DOHH2 (cell line): ENCODE measurements at regions not wholly inside any gene's neighbourhood (a gene's known extent, or its start where the extent isn't known, plus 50 kb on each side); places are given as distances from the start of the nearest gene placed in this dataset.

Experiments used
- H3F3A ChIP-seq: fragments of 200-600 bp; sonication (generic), shearing (Covaris generic); 2 replicates; pipeline ENCODE4 v1.6.0; 2016; ENCODE audit warnings: antibody characterized with exemption, mild to moderate bottlenecking; ENCODE audit not compliant: control insufficient read depth, insufficient read depth
- H3K27ac ChIP-seq: fragments of 200-600 bp; sonication (generic); 2 replicates; pipeline ENCODE4 v1.5.1; 2014; ENCODE audit warnings: low read depth, mild to moderate bottlenecking, low read length, moderate library complexity
- H3K27me3 ChIP-seq: fragments of 200-600 bp; sonication (generic); 2 replicates; pipeline ENCODE4 v1.6.1; 2014; ENCODE audit warnings: mild to moderate bottlenecking, low read length, mixed read lengths; ENCODE audit not compliant: control insufficient read depth
- H3K36me3 ChIP-seq: fragments of 200-600 bp; sonication (generic); 2 replicates; pipeline ENCODE4 v1.6.1; 2014; ENCODE audit warnings: mild to moderate bottlenecking, low read length, moderate library complexity, mixed read lengths; ENCODE audit not compliant: control insufficient read depth
- H3K4me1 ChIP-seq: fragments of 200-600 bp; sonication (generic); 2 replicates; pipeline ENCODE4 v1.6.1; 2014; ENCODE audit warnings: mild to moderate bottlenecking, low read length, mixed read lengths; ENCODE audit not compliant: control insufficient read depth
- H3K4me2 ChIP-seq: fragments of 200-600 bp; sonication (generic); 2 replicates; pipeline ENCODE4 v1.6.0; 2014; ENCODE audit warnings: mild to moderate bottlenecking, low read length, moderate library complexity
- H3K4me3 ChIP-seq: fragments of 200-600 bp; sonication (generic); 2 replicates; pipeline ENCODE4 v1.5.1; 2014; ENCODE audit warnings: mild to moderate bottlenecking, low read length, mixed read lengths
- H3K79me2 ChIP-seq: fragments of 200-600 bp; sonication (generic); 2 replicates; pipeline ENCODE4 v1.6.1; 2014; ENCODE audit warnings: mild to moderate bottlenecking, low read length, mixed read lengths; ENCODE audit not compliant: control insufficient read depth
- H3K9me2 ChIP-seq: fragments of 200-600 bp; sonication (generic); replicated peaks from 2 replicates; pipeline ENCODE4 v1.6.1; 2014; ENCODE audit warnings: mild to moderate bottlenecking, low read length, mixed read lengths; ENCODE audit not compliant: control insufficient read depth
- H3K9me3 ChIP-seq: fragments of 200-600 bp; sonication (generic); 2 replicates; pipeline ENCODE4 v1.6.1; 2014; ENCODE audit warnings: antibody characterized with exemption, low read length, mixed read lengths; ENCODE audit not compliant: control insufficient read depth, insufficient read depth
- H4K20me1 ChIP-seq: fragments of 200-600 bp; sonication (generic); 2 replicates; pipeline ENCODE4 v1.6.0; 2014; ENCODE audit warnings: low read depth, mild to moderate bottlenecking, antibody characterized with exemption, low read length, moderate library complexity; ENCODE audit not compliant: control insufficient read depth, insufficient read depth
- CTCF ChIP-seq: fragments of 200-600 bp; sonication (generic); IDR thresholded peaks from one replicate; pipeline ENCODE4 v1.5.1; 2014; ENCODE audit warnings: antibody characterized with exemption, mild to moderate bottlenecking, low read depth, low read length; ENCODE audit not compliant: poor library complexity, severe bottlenecking
- EZH2phosphoT487 ChIP-seq: fragments of 200-600 bp; sonication (generic); IDR thresholded peaks from 2 replicates; pipeline ENCODE4 v1.6.1; 2017; ENCODE audit warnings: borderline replicate concordance, mild to moderate bottlenecking, antibody characterized with exemption, low read length, moderate library complexity, mixed read lengths

DNA sequence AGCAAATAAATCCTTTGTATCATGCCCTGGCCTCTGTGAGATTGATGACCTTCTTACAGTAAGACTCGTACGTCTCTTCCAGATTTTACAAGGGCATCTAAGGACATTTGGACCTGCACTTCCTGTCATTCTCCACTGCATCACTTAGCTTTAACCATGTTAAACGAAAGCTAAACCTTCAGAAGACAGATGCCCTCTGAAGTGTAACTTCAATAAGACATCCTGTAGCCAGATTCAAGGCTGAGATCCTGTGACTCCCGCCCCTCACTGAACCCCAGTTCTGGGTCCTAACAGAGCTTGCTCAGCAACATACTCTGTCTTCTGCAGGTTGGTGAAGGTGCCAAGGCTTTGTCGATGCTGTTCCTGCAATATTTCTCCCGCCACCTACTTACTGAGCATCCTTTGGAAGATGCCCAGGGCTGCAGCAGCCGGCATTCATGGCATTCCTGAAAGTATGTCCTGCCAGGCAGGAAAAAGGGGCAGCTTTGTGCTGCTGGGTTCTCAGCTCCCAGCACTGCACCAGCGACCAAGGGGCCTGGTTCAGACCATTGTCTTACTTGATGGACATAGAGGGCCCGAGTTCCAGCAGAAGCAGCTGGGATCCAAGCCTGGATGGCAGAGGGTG, 131.1 kb downstream of the AXIN2 start:
- no peaks in the 10 kb centered on the region for H3F3A ChIP-seq
- H4K20me1 ChIP-seq, result no peaks in the 10 kb centered on the region
- H3K27ac ChIP-seq, result no peak overlapping the region
- H3K4me2 ChIP-seq, result no peak overlapping the region
- H3K4me3 ChIP-seq, result no peak overlapping the region
- H3K4me1 ChIP-seq, result no peaks in the 10 kb centered on the region
- H3K27me3 ChIP-seq, result no peaks in the 10 kb centered on the region
- no peak for TF ChIP-seq EZH2phosphoT487
- TF ChIP-seq CTCF, result no peak
- H3K79me2 ChIP-seq, result no peaks in the 10 kb centered on the region
- H3K36me3 ChIP-seq, result no peaks in the 10 kb centered on the region
- peaks cover 14% of the 10 kb centered on the region for H3K9me3 ChIP-seq
- H3K9me2 ChIP-seq, result no peaks in the 10 kb centered on the region

DNA sequence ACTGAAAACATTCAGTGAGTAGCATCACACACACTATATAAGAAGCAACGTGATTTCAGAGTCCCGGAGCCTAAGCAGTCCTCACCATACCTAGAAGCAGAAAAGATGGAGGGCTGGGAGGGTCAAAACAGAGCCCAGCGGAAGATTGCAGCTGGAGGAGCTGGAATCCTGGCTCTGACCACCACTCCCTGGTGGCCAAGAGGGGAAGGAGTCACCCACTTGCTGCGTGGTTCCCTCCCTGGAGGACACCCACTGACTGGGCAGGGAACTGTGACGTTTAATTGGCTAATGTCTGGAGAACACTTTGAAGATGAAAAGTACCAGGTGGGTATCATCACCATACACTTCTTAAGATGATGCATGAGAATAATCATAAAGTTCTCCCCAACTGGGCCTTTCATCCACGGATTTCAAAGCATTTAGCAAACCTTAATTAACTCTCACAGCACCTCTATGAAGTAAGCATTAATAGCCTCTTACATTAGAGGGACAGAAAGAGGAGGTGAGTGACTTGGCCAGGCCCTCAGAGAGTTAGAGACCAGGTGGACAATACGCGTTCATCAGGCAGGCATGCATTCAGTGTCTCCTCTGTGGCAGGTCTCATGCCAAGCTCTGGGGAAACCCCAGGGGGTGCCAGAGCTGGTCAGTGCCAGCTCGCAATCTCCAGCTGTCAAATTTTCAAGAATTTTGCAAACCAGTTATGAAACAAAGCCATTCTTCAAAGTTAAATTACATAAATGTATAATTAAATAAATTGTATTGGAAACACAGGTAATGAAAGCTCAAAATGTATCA, 137.9 kb downstream of the AXIN2 start:
- Histone ChIP-seq H3K36me3 (no peaks in the 10 kb centered on the region), H3K9me2 (no peaks in the 10 kb centered on the region), H3K4me1 (no peaks in the 10 kb centered on the region), H3K27ac (no peak overlapping the region), H3F3A (no peaks in the 10 kb centered on the region), H3K9me3 (no peaks in the 10 kb centered on the region), H3K4me3 (no peak overlapping the region), H3K27me3 (no peaks in the 10 kb centered on the region), H3K4me2 (no peak overlapping the region), H4K20me1 (no peaks in the 10 kb centered on the region), H3K79me2 (no peaks in the 10 kb centered on the region)
- TF ChIP-seq CTCF (no peak), EZH2phosphoT487 (no peak)

- no peak for TF ChIP-seq CTCF
- TF ChIP-seq EZH2phosphoT487, result no peak
- no peaks in the 10 kb centered on the region for H4K20me1 ChIP-seq
- H3K79me2 ChIP-seq, result no peaks in the 10 kb centered on the region
- H3K4me3 ChIP-seq, result no peak overlapping the region
- H3K4me1 ChIP-seq, result no peaks in the 10 kb centered on the region
- H3K27ac ChIP-seq, result no peak overlapping the region
- no peak overlapping the region for H3K4me2 ChIP-seq
- no peaks in the 10 kb centered on the region for H3K36me3 ChIP-seq
- no peaks in the 10 kb centered on the region for H3K9me2 ChIP-seq
- H3K27me3 ChIP-seq, result no peaks in the 10 kb centered on the region
- no peaks in the 10 kb centered on the region for H3K9me3 ChIP-seq
- H3F3A ChIP-seq, result no peaks in the 10 kb centered on the region
Measured at GRCh38 chr17:65418622-65419021, 142.8 kb downstream of the AXIN2 start.
